Stimulated activated CD4-positive, alpha-beta T cell treated with anti-CD3 and anti-CD28 coated beads, Interleukin-4, amount 100 ng/mL, for 4 hours (primary cell): ENCODE measurements at regions not wholly inside any gene's neighbourhood (a gene's known extent, or its start where the extent isn't known, plus 50 kb on each side); places are given as distances from the start of the nearest gene placed in this dataset.
"Not testable (repeated sequence)": the region's sequence is repeated elsewhere in the genome, so short reads cannot be mapped to it uniquely, and the experiment has no call there.

Experiments
- DNase-seq, 2 experiments: peaks; one replicate each; pipeline ENCODE4 v3.0.0-alpha.2; 2020

GRCh38 chrX:40362291-40362690 is 218.5 kb upstream of the ATP6AP2 start:
- DNase-seq: not testable (repeated sequence)

GRCh38 chrX:40360557-40360956 is 220.2 kb upstream of the ATP6AP2 start:
- no peak for DNase-seq

- no peak for DNase-seq
Observed at GRCh38 chrX:40359593-40359992, 221.2 kb upstream of the ATP6AP2 start.

GRCh38 chrX:40358994-40359393 is 221.8 kb upstream of the ATP6AP2 start:
- no peak for DNase-seq

GRCh38 chrX:40349251-40349650 is 231.5 kb upstream of the ATP6AP2 start:
- no peak for DNase-seq

GRCh38 chrX:40346379-40346778 is 234.4 kb upstream of the ATP6AP2 start:
- no peak for DNase-seq

- no peak for DNase-seq
Observed at GRCh38 chrX:40343319-40343718, 237.5 kb upstream of the ATP6AP2 start.

- DNase-seq: no peak
Observed at GRCh38 chrX:40340116-40340515, 240.7 kb upstream of the ATP6AP2 start.

GRCh38 chrX:40333344-40333743 is 235.6 kb upstream of the BCOR start:
- no peak for DNase-seq

GRCh38 chrX:40331762-40332161 is 234.0 kb upstream of the BCOR start:
- no peak for DNase-seq

- DNase-seq: no peak
Observed at GRCh38 chrX:40331353-40331752, 233.6 kb upstream of the BCOR start.

- no peak for DNase-seq
Observed at GRCh38 chrX:40329616-40330015, 231.9 kb upstream of the BCOR start.

- DNase-seq: no peak
Observed at GRCh38 chrX:40327085-40327484, 229.3 kb upstream of the BCOR start.

- DNase-seq: no peak
Observed at GRCh38 chrX:40326186-40326965, 228.6 kb upstream of the BCOR start.

GRCh38 chrX:40325161-40325560 is 227.4 kb upstream of the BCOR start:
- no peak for DNase-seq

- DNase-seq: no peak
Observed at GRCh38 chrX:40323977-40324376, 226.2 kb upstream of the BCOR start.

- DNase-seq: no peak
Observed at GRCh38 chrX:40320819-40321218, 223.1 kb upstream of the BCOR start.

- no peak for DNase-seq
Observed at GRCh38 chrX:40318801-40319200, 221.0 kb upstream of the BCOR start.

GRCh38 chrX:40318076-40318475 is 220.3 kb upstream of the BCOR start:
- no peak for DNase-seq

GRCh38 chrX:40316502-40316901 is 218.7 kb upstream of the BCOR start:
- no peak for DNase-seq

- no peak for DNase-seq
Observed at GRCh38 chrX:40314070-40314469, 216.3 kb upstream of the BCOR start.

GRCh38 chrX:40313269-40313668 is 215.5 kb upstream of the BCOR start:
- no peak for DNase-seq

GRCh38 chrX:40310447-40310846 is 212.7 kb upstream of the BCOR start:
- no peak for DNase-seq

GRCh38 chrX:40310016-40310415 is 212.3 kb upstream of the BCOR start:
- DNase-seq: no peak

GRCh38 chrX:40307871-40308270 is 210.1 kb upstream of the BCOR start:
- DNase-seq: no peak
